ENCODE measurements at regions not wholly inside any gene's neighbourhood (a gene's known extent, or its start where the extent isn't known, plus 50 kb on each side); places are given as distances from the start of the nearest gene placed in this dataset.
"Not testable (repeated sequence)": the region's sequence is repeated elsewhere in the genome, so short reads cannot be mapped to it uniquely, and the experiment has no call there.

DNA sequence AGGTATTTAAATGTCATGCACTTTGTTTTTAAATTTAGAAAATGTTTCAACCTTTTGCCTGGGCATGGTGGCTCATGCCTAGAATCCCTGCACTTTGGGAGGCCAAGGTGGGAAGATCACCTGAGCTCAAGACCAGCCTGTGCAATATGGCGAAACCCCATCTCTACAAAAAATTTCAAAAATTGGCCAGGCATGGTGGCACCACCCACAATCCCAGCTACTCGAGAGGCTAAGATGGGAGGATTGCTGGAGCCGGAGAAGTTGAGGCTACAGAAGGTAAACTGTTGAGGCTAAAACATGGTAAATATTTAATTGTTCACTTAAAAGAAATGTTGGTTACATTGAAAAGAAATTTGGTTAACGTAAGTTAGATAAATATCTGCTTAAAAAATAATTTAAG is 108.4 kb upstream of the IGLL5 start:
- no peak for DNase-seq (ENCODE audit: low read depth)

DNA sequence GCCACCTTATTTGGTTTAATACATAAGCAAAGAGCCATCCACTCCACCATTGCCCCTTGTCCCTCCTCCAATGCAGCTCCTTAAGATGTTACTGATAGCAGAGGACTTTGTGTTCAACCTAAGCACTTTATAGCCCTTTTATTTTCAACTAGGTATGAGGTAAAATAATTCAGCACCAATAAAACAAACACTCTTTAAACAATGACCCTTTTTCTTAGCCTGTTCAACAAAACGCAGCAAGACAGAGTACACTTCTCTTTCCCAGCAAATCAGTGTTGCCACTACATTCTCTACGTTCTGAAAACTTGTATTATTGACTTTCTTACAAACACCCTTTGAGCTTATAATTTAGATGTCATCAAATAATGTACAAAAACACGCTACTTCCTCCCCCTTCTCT is 104.0 kb upstream of the IGLL5 start:
- no peak for DNase-seq (ENCODE audit: low read depth)

DNA sequence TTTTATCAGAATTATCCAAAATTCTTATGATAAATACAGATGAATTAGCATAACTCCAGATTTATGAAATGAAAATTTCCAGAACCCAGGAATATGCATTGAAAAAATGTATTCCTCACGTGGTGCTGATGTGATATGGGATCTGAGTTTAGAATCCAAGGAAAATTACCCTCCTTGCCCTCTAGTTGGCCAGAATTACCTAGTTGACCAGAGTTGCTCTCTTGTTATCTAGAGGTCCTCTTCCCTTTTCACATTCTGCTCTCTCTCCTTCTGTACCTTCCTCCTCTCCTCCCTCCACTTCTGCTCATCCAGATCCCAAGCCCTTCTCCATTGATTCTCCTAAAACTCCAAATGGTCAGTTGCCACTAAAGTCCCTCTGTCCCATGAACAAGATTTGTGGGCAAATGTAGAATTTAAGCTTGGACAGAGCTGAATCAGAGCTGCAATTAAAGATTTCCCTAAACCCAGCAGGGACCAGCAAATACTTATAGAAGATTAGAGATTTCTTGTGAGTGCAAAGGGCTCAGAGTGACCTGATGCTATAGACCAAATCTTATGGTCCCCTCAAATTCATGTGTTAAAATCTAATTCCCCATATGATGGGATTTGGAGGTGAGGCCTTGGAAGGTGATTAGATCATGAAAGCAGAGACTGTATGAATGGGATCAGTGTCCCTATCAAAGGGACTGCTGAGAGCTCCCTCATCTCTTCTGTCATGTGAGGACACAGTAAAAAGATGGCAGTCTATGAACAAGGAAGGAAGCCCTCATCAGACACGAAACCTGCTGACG is 103.2 kb upstream of the IGLL5 start:
- DNase-seq (ENCODE audit: low read depth) = no peak

GRCh38 chr22:22785316-22786065 is 102.1 kb upstream of the IGLL5 start:
- DNase-seq (ENCODE audit: low read depth) = no peak

GRCh38 chr22:22786301-22787115 is 101.1 kb upstream of the IGLL5 start:
- DNase-seq (ENCODE audit: low read depth) = no peak

DNA sequence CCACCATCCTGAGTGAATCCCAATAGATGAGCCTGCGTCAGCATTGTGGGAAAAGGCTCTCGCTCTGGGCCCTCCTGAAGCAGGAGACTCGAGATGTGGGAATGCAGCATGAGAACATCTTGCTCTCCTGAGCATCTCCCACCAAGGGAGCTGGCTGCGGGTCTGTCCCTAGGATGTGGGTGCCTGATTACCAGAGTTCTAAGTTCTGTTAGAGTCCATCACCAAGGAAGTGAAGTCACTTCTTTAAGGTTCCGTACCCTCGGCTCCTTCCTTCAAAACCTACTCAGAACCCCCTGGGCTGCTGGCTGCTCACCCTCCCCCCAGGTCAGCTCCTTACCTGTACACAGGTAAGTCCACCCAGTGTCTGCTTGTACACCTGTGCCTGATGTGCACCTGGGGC is 100.5 kb upstream of the IGLL5 start:
- no peak for DNase-seq (ENCODE audit: low read depth)

DNA sequence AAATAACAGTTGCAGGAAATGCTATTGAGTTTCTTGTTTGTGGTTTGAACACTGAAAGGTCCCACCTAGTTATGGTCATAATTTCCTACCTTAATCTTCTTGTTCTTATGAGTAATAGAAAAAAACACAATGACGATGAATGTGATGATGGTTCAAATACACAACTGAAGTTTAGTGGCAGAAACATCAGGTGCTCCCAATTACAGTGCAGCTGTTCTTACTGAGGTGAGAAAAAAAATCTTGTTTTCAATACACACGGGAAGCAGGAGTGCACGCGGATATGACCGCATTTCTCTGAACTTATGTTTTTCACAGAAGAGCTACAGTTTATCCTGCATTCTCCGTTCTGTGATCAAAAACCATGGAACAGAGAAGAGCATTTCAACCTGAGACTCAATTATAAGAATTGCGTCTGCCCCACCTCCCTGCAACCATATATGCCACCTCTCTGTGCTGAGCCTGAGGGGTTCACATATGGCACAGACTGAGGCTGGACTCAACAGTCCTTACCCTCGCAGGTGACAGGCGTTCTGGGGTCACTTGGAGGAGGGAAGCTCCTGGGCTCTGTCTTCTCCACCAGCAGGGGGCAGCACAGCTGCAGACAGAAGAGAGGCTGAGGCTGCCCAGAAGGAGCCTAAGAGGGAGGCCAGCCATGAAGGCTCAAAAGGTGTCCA is 99.7 kb upstream of the IGLL5 start:
- peak; percentile 49 for DNase-seq (ENCODE audit: low read depth)

DNA sequence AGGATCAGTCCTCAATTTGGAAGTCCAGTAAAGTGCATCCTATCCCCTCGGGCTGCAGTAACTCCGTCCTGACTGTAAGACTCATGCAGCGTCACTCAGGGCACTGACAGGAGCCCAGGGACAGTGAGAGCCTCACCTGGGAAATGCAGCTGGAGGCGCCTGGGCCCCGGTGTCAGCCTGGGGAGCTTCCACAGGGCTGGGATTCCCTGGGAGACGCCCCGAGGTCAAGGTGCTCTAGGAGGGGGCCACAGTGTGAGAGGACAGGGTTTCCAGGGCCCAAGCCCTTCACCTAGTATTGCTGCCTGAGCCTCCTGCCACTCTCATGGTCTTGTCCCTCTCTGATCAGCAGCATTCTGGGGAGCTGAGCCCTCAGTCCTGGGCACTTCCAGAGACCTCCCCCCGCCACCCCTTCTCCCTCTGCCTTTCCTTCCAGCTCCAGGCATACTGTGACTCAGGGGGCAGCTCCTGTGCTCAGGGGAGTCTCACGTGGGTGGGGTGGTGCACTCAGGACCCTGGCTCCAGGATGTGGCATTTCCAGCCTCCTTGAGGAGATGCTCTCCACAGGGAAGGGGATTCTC is 99.1 kb upstream of the IGLL5 start:
- no peak for DNase-seq (ENCODE audit: low read depth)

GRCh38 chr22:22789233-22789921 is 98.2 kb upstream of the IGLL5 start:
- DNase-seq (ENCODE audit: low read depth) = no peak

DNA sequence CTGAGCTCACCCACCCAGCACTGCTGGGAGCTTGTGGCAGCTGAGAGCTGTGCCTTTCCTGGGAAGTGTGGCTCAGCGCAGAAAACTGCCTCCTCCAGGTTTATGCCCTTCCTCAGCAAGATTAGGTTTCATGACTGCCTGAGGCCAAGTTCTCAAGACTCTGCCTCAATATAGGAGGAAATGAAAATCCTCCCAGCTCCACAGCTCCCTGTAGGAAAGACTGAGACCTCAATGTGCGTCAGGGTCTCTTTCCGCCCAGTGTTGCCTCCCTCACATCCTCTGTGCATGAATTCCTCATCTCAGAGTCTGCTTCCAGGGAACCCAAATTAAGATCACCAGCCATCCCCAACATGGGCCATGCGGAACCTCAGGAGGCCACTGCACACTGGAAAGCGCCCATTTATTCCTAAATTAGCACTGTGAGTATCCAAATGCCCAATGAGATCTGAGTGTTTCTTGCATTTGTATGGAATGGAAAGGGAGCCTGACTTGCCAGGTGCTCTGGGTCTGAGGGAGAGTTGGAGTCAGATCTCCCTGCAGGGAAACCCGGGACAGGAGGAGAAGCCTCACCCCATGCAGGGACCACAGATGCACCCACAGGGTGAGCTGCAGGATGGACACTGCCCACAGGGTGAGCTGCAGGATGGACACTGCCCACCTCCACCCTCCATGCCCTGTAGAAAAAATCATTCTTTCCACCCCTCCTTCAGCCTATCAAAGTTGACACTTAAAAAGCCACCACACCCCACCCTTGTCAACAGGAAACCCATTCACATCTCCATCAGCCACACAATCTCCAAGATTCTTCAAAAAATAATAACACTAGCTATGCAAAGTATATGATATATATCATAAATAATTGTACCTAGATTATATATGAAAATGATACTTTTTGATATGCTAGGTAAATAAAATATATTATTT is 97.4 kb upstream of the IGLL5 start:
- no peak for DNase-seq (ENCODE audit: low read depth)

- DNase-seq (ENCODE audit: low read depth) = no peak
Observed at GRCh38 chr22:22791438-22792181, 96.0 kb upstream of the IGLL5 start.

- DNase-seq (ENCODE audit: low read depth) = not testable (repeated sequence)
Observed at GRCh38 chr22:22792205-22792786, 95.3 kb upstream of the IGLL5 start.

DNA sequence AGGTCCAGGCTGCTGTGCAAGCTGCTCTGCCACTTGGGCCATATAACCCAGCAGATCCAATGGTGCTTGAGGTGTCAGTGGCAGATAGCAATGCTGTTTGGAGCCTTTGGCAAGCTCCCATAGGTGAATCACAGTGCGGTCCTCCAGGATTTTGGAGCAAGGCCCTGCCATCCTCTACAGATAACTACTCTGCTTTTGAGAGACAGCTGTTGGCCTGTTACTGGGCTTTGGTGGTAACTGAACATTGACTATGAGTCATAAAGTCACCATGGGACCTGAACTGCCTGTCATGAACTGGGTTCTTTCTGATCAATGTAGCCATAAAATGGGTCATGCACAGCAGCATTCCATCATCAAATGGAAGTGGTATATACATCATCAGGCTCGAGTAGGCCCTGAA is 92.0 kb upstream of the IGLL5 start:
- DNase-seq (ENCODE audit: low read depth) = not testable (repeated sequence)

GRCh38 chr22:22796724-22797123 is 90.9 kb upstream of the IGLL5 start:
- DNase-seq (ENCODE audit: low read depth) = no peak

- no peak for DNase-seq (ENCODE audit: low read depth)
Observed at GRCh38 chr22:22798232-22798616, 89.4 kb upstream of the IGLL5 start.

GRCh38 chr22:22798716-22799115 is 88.9 kb upstream of the IGLL5 start:
- DNase-seq (ENCODE audit: low read depth) = no peak

GRCh38 chr22:22799561-22799960 is 88.1 kb upstream of the IGLL5 start:
- no peak for DNase-seq (ENCODE audit: low read depth)

- no peak for DNase-seq (ENCODE audit: low read depth)
Observed at GRCh38 chr22:22800716-22801115, 86.9 kb upstream of the IGLL5 start.

Data from activated T-helper 9 cell treated with anti-CD3 and anti-CD28 coated beads, Interleukin-2, amount 50 U/mL, for 16 hours (primary cell).